ENCODE measurements at regions not wholly inside any gene's neighbourhood (a gene's known extent, or its start where the extent isn't known, plus 50 kb on each side); places are given as distances from the start of the nearest gene placed in this dataset.

GRCh38 chr4:157988641-157989040, 184.2 kb downstream of the GASK1B start:
- H3K9me3 ChIP-seq (ENCODE audit: insufficient read depth, low read length), result no peaks in the 10 kb centered on the region
- H3K4me2 ChIP-seq (ENCODE audit: low read depth, low read length, poor library complexity, severe bottlenecking), result no peak overlapping the region
- H3K9ac ChIP-seq (ENCODE audit: low read length), result no peak overlapping the region
- H3K79me2 ChIP-seq (ENCODE audit: insufficient read depth, low read length), result no peaks in the 10 kb centered on the region
- no peaks in the 10 kb centered on the region for H3K9me2 ChIP-seq (replicated peaks; ENCODE audit: insufficient read depth, low read length)
- TF ChIP-seq CTCF (IDR thresholded peaks at IDR 0.05; ENCODE audit: insufficient read depth, low read length, poor library complexity, severe bottlenecking), result no peak
- TF ChIP-seq EZH2phosphoT487 (conservative IDR thresholded peaks at IDR 0.05; ENCODE audit: low read length), result no peak
- no peaks in the 10 kb centered on the region for H4K20me1 ChIP-seq (ENCODE audit: low read depth, low read length)
- H3K27me3 ChIP-seq (ENCODE audit: low read length), result no peaks in the 10 kb centered on the region
- no peaks in the 10 kb centered on the region for H3F3A ChIP-seq (ENCODE audit: insufficient read depth)
- H3K36me3 ChIP-seq (ENCODE audit: low read length), result no peaks in the 10 kb centered on the region
- H3K27ac ChIP-seq (ENCODE audit: low read depth, low read length), result no peak overlapping the region
- no peak overlapping the region for H2AFZ ChIP-seq (ENCODE audit: low read depth, low read length, severe bottlenecking)
- no peak overlapping the region for H3K4me3 ChIP-seq (ENCODE audit: insufficient read depth, low read length, poor library complexity, severe bottlenecking)

- TF ChIP-seq EZH2phosphoT487 (conservative IDR thresholded peaks at IDR 0.05; ENCODE audit: low read length), result no peak
- TF ChIP-seq CTCF (IDR thresholded peaks at IDR 0.05; ENCODE audit: insufficient read depth, low read length, poor library complexity, severe bottlenecking), result no peak
- Histone ChIP-seq H3K4me2 (ENCODE audit: low read depth, low read length, poor library complexity, severe bottlenecking) (no peak overlapping the region), H2AFZ (ENCODE audit: low read depth, low read length, severe bottlenecking) (no peak overlapping the region)
These were observed 188.4 kb downstream of the GASK1B start for GRCh38 chr4:157984285-157984911.

GRCh38 chr4:157983300-157983699, 189.5 kb downstream of the GASK1B start:
- no peaks in the 10 kb centered on the region for H3K36me3 ChIP-seq (ENCODE audit: low read length)
- no peaks in the 10 kb centered on the region for H3K79me2 ChIP-seq (ENCODE audit: insufficient read depth, low read length)

More at GRCh38 chr4:157984285-157984911, 188.4 kb downstream of the GASK1B start:
- Histone ChIP-seq H3K4me3 (ENCODE audit: insufficient read depth, low read length, poor library complexity, severe bottlenecking) (no peak overlapping the region), H3F3A (ENCODE audit: insufficient read depth) (no peaks in the 10 kb centered on the region), H3K27ac (ENCODE audit: low read depth, low read length) (no peak overlapping the region), H3K9ac (ENCODE audit: low read length) (no peak overlapping the region), H4K20me1 (ENCODE audit: low read depth, low read length) (no peaks in the 10 kb centered on the region), H3K79me2 (ENCODE audit: insufficient read depth, low read length) (no peaks in the 10 kb centered on the region), H3K36me3 (ENCODE audit: low read length) (no peaks in the 10 kb centered on the region), H3K9me2 (replicated peaks; ENCODE audit: insufficient read depth, low read length) (no peaks in the 10 kb centered on the region), H3K27me3 (ENCODE audit: low read length) (no peaks in the 10 kb centered on the region), H3K9me3 (ENCODE audit: insufficient read depth, low read length) (no peaks in the 10 kb centered on the region)

More at GRCh38 chr4:157983300-157983699, 189.5 kb downstream of the GASK1B start:
- Histone ChIP-seq H3K9me2 (replicated peaks; ENCODE audit: insufficient read depth, low read length) (no peaks in the 10 kb centered on the region), H3K4me3 (ENCODE audit: insufficient read depth, low read length, poor library complexity, severe bottlenecking) (no peak overlapping the region), H4K20me1 (ENCODE audit: low read depth, low read length) (no peaks in the 10 kb centered on the region), H3K27ac (ENCODE audit: low read depth, low read length) (no peak overlapping the region), H3K9ac (ENCODE audit: low read length) (no peak overlapping the region), H3K4me2 (ENCODE audit: low read depth, low read length, poor library complexity, severe bottlenecking) (no peak overlapping the region), H3K27me3 (ENCODE audit: low read length) (no peaks in the 10 kb centered on the region), H2AFZ (ENCODE audit: low read depth, low read length, severe bottlenecking) (no peak overlapping the region), H3F3A (ENCODE audit: insufficient read depth) (no peaks in the 10 kb centered on the region), H3K9me3 (ENCODE audit: insufficient read depth, low read length) (no peaks in the 10 kb centered on the region)
- TF ChIP-seq CTCF (IDR thresholded peaks at IDR 0.05; ENCODE audit: insufficient read depth, low read length, poor library complexity, severe bottlenecking) (no peak), EZH2phosphoT487 (conservative IDR thresholded peaks at IDR 0.05; ENCODE audit: low read length) (no peak)

Measured in SU-DHL-6 (cell line).